CD4-positive, alpha-beta T cell (primary cell): ENCODE measurements at regions not wholly inside any gene's neighbourhood (a gene's known extent, or its start where the extent isn't known, plus 50 kb on each side); places are given as distances from the start of the nearest gene placed in this dataset.
"Not testable (repeated sequence)": the region's sequence is repeated elsewhere in the genome, so short reads cannot be mapped to it uniquely, and the experiment has no call there.

Experiments
- ATAC-seq: fragments of 200-7000 bp; cut with Tn5 transposase; one replicate; pipeline ENCODE4 v1.10.0; 2022; ENCODE audit warnings: mild to moderate bottlenecking; ENCODE audit not compliant: poor library complexity
- CTCF ChIA-PET: fragments of 350-600 bp; sonication (Branson Sonifier 250); formaldehyde crosslinking; loops from one replicate; lab custom pipeline; 2021; ENCODE audit warnings: antibody characterized with exemption, inconsistent platforms; lab: Charles Lee
- POLR2A ChIA-PET: fragments of 350-600 bp; sonication (Branson Sonifier 250); formaldehyde crosslinking; loops from one replicate; lab custom pipeline; 2021; ENCODE audit warnings: antibody characterized with exemption, inconsistent platforms; lab: Charles Lee
- DNase-seq, 14 experiments: peaks; one replicate each; pipeline ENCODE4 v3.0.0-alpha.2; 2013 to 2020; ENCODE audit warnings: mixed read lengths in 2 of 14
- H3K27ac ChIP-seq, 2 donors: one replicate each; pipeline versions ENCODE4 v1.5.1 to v1.7.0; 2013; ENCODE audit warnings: low read length in 2 of 2, low read depth in 1 of 2, mild to moderate bottlenecking in 1 of 2
- H3K27me3 ChIP-seq, 2 experiments: 1 replicate in 1 of 2; 2 replicates in 1 of 2; pipeline versions ENCODE4 v1.6.1 to v1.7.0; 2013; ENCODE audit warnings: low read length in 2 of 2, control low read depth in 1 of 2, mild to moderate bottlenecking in 1 of 2, moderate library complexity in 1 of 2; ENCODE audit not compliant: insufficient read depth in 2 of 2, control insufficient read depth in 1 of 2
- H3K36me3 ChIP-seq: one replicate; pipeline ENCODE4 v1.6.1; 2013; ENCODE audit warnings: low read length, control low read depth; ENCODE audit not compliant: insufficient read depth
- H3K4me1 ChIP-seq: one replicate; pipeline ENCODE4 v1.6.1; 2013; ENCODE audit warnings: low read length, control low read depth; ENCODE audit not compliant: insufficient read depth
- H3K4me3 ChIP-seq: one replicate; pipeline ENCODE4 v1.5.1; 2013; ENCODE audit warnings: mild to moderate bottlenecking, low read length, moderate library complexity
- H3K9me3 ChIP-seq, 2 experiments: 1 replicate in 1 of 2; 2 replicates in 1 of 2; pipeline versions ENCODE4 v1.6.1 to v1.7.0; 2013; ENCODE audit warnings: low read length in 2 of 2, mild to moderate bottlenecking in 2 of 2, control low read depth in 1 of 2, moderate library complexity in 1 of 2; ENCODE audit not compliant: control insufficient read depth in 1 of 2, insufficient read depth in 1 of 2
- H3K27ac Mint-ChIP-seq: one replicate; pipeline ENCODE4 v1.8.0; 2020; ENCODE audit warnings: mixed read lengths
- H3K27me3 Mint-ChIP-seq: one replicate; pipeline ENCODE4 v1.8.0; 2021; ENCODE audit warnings: mixed read lengths
- H3K36me3 Mint-ChIP-seq: one replicate; pipeline ENCODE4 v1.8.0; 2021; ENCODE audit warnings: low read depth, mixed read lengths
- H3K4me1 Mint-ChIP-seq: one replicate; pipeline ENCODE4 v1.8.0; 2021; ENCODE audit warnings: low read depth, mixed read lengths
- H3K4me3 Mint-ChIP-seq: one replicate; pipeline ENCODE4 v1.8.0; 2020; ENCODE audit warnings: mild to moderate bottlenecking, mixed read lengths
- H3K9me3 Mint-ChIP-seq: one replicate; pipeline ENCODE4 v1.8.0; 2020; ENCODE audit warnings: mixed read lengths
- intact Hi-C, 2 experiments: fragments of 100-400 bp; cut with DNase I in 1 of 2; cut with micrococcal nuclease in 1 of 2; formaldehyde crosslinking; loops; one replicate each; pipeline versions ENCODE4 v1.15.1 to v1.9.0; 2023 to 2025; cut with DNase I, micrococcal nuclease
- TF ChIP-seq, protein P1 (sequence below): fragments of 200-600 bp; IDR thresholded peaks from one replicate; pipeline ENCODE4 v1.8.0; 2022; ENCODE audit warnings: antibody characterized with exemption, mild to moderate bottlenecking

DNA sequence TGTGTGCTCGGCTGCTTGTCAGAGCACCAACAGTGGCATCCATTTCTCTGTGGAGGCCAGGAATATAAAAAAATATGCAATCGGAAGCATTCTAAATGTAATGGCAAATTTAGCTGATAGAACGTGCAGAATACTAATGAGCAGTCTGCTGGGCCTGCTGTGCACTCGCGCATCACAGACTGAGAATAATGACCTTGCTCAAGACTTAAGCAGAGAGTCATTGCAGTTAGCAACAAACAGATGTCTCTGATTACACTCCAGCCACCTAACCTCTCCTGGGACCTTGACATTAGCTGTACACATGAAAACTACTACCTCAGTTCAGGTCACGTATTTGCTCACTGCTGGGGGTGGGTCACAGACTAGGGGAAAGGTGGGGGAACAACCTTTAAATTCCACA lies 269.2 kb upstream of the DAAM1 start:
- no peak for ATAC-seq
- Histone ChIP-seq H3K36me3 (no peaks in the 10 kb centered on the region), H3K9me3 (peaks cover 0 to 5% of the 10 kb centered on the region in 2 experiments), H3K27me3 (peaks cover 0 to 3% of the 10 kb centered on the region in 2 experiments), H3K4me3 (no peak overlapping the region), H3K27ac (no peak overlapping the region), H3K4me1 (no peaks in the 10 kb centered on the region)
- intact Hi-C loops = no loop called here
- H3K27ac Mint-ChIP-seq = no peak overlapping the region
- no peak overlapping the region for H3K4me3 Mint-ChIP-seq
- H3K27me3 Mint-ChIP-seq = peaks cover 19% of the 10 kb centered on the region
- no peaks in the 10 kb centered on the region for H3K36me3 Mint-ChIP-seq
- TF ChIP-seq, protein P1, sequence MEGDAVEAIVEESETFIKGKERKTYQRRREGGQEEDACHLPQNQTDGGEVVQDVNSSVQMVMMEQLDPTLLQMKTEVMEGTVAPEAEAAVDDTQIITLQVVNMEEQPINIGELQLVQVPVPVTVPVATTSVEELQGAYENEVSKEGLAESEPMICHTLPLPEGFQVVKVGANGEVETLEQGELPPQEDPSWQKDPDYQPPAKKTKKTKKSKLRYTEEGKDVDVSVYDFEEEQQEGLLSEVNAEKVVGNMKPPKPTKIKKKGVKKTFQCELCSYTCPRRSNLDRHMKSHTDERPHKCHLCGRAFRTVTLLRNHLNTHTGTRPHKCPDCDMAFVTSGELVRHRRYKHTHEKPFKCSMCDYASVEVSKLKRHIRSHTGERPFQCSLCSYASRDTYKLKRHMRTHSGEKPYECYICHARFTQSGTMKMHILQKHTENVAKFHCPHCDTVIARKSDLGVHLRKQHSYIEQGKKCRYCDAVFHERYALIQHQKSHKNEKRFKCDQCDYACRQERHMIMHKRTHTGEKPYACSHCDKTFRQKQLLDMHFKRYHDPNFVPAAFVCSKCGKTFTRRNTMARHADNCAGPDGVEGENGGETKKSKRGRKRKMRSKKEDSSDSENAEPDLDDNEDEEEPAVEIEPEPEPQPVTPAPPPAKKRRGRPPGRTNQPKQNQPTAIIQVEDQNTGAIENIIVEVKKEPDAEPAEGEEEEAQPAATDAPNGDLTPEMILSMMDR = no peak
- no peak for DNase-seq
- ChIA-PET CTCF (interaction anchor here (0.6 kb wide), 1 partner anchor 192 kb away, joined by 3 read pairs; no protein-coding TSS in a partner anchor), POLR2A (no interaction called here)
- H3K9me3 Mint-ChIP-seq = no peaks in the 10 kb centered on the region
- H3K4me1 Mint-ChIP-seq = no peaks in the 10 kb centered on the region

DNA sequence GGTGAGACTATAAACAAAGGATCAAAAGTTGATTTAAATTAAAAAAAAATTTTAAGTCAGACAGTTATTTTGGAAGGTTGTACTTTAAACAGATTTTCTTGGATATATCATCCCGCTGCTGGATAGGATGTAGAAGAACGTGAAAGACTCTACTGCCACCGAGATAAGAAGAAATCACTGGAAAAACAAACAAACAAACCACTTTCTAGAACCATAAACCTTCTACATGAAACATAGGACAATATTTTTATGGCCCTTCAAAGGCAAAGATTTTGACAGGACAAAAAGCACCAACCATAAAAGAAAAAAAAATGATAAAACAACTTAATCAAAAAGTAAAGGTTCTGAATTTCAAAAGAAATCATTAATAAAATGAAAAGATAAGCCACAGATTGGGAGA lies 268.2 kb upstream of the DAAM1 start:
- H3K4me1 Mint-ChIP-seq = no peaks in the 10 kb centered on the region
- Histone ChIP-seq H3K4me1 (no peaks in the 10 kb centered on the region), H3K27me3 (peaks cover 0 to 3% of the 10 kb centered on the region in 2 experiments), H3K36me3 (no peaks in the 10 kb centered on the region), H3K9me3 (peaks cover 0 to 5% of the 10 kb centered on the region in 2 experiments), H3K4me3 (no peak overlapping the region), H3K27ac (no peak overlapping the region)
- intact Hi-C loops = no loop called here
- ChIA-PET CTCF (no interaction called here), POLR2A (no interaction called here)
- H3K4me3 Mint-ChIP-seq = no peak overlapping the region
- TF ChIP-seq, protein P1 = no peak
- H3K27ac Mint-ChIP-seq = no peak overlapping the region
- no peaks in the 10 kb centered on the region for H3K36me3 Mint-ChIP-seq
- H3K27me3 Mint-ChIP-seq = peaks cover 19% of the 10 kb centered on the region
- DNase-seq (no peak), ATAC-seq (no peak)
- no peaks in the 10 kb centered on the region for H3K9me3 Mint-ChIP-seq

DNA sequence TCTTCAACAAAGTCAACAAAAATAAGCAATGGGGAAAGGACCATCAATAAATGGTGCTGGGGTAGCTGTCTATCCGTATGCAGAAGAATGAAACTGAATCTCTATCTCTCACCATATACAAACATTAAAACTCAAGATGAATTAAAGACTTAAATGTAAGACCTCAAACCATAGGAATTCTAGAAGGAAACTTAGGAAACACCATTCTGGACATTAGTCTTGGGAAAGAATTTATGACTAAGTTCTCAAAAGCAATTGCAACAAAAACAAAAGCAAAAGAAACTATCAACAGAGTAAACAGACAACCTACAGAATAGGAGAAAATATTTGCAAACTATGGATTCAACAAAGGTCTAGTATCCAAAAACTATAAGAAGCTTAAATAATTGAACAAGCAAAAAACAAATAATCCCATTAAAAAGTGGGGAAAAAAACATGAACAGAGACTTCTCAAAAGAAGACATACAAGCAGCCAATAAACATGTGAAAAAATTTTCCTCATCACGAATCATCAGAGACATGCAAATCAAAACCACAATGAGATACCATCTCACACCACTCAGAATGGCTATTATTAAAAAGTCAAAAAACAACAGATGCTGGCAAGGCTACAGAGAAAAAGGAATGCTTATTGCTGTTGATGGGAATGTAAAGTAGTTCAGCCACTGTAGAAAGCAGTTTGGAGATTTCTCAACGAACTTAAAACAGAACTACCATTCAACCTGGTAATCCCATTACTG lies 266.1 kb upstream of the DAAM1 start:
- H3K36me3 Mint-ChIP-seq, H3K9me3 ChIP-seq, ATAC-seq, H3K4me3 ChIP-seq, intact Hi-C loops, H3K27ac Mint-ChIP-seq, H3K27me3 ChIP-seq, H3K36me3 ChIP-seq, H3K4me1 ChIP-seq, H3K9me3 Mint-ChIP-seq, DNase-seq, POLR2A ChIA-PET, H3K27ac ChIP-seq, CTCF ChIA-PET, H3K4me1 Mint-ChIP-seq, H3K4me3 Mint-ChIP-seq: not testable (repeated sequence)
- peaks cover 19% of the 10 kb centered on the region for H3K27me3 Mint-ChIP-seq
